Stimulated activated CD8-positive, alpha-beta memory T cell treated with anti-CD3 and anti-CD28 coated beads, Interleukin-4, amount 100 ng/mL, for 48 hours (primary cell): ENCODE measurements at regions not wholly inside any gene's neighbourhood (a gene's known extent, or its start where the extent isn't known, plus 50 kb on each side); places are given as distances from the start of the nearest gene placed in this dataset.

Experiments
- DNase-seq: peaks from one replicate; pipeline ENCODE4 v3.0.0-alpha.2; 2020

DNA sequence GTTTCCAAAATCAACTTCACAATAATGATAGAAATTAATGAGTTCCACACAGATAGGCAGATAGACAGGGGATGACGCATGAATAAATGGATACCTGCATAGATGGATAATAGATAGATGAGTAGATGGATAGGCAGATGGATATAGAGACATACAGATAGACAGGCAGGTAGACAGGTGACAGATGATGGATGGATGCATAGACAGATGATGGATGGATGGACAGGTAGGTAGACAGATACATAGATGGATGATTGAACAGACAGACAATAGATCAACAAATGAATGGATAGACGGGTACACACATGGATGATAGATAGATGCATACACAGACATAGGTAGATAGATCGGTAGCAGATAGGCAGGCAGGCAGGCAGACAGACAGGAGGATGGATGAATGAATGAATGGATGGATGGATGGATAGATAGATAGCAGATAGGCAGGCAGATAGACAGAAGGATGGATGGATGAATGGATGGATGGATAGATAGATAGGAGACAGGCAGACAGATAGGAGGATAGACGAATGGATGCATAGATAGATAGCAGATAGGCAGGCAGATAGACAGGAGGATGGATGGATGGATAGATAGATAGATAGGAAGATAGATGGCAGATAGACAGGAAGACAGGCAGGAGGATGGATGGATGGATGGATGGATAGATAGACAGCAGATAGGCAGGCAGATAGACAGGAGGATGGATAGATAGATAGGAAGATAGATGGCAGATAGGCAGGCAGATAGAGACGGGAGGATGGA lies 142.5 kb downstream of the RBFOX3 start:
- no peak for DNase-seq

- no peak for DNase-seq
Measured at GRCh38 chr17:79466562-79467350, 144.1 kb downstream of the RBFOX3 start.

GRCh38 chr17:79465681-79466025 lies 145.2 kb downstream of the RBFOX3 start:
- no peak for DNase-seq

- DNase-seq: no peak
Measured at GRCh38 chr17:79465011-79465680, 145.7 kb downstream of the RBFOX3 start.

GRCh38 chr17:79464318-79465010 lies 146.4 kb downstream of the RBFOX3 start:
- no peak for DNase-seq

DNA sequence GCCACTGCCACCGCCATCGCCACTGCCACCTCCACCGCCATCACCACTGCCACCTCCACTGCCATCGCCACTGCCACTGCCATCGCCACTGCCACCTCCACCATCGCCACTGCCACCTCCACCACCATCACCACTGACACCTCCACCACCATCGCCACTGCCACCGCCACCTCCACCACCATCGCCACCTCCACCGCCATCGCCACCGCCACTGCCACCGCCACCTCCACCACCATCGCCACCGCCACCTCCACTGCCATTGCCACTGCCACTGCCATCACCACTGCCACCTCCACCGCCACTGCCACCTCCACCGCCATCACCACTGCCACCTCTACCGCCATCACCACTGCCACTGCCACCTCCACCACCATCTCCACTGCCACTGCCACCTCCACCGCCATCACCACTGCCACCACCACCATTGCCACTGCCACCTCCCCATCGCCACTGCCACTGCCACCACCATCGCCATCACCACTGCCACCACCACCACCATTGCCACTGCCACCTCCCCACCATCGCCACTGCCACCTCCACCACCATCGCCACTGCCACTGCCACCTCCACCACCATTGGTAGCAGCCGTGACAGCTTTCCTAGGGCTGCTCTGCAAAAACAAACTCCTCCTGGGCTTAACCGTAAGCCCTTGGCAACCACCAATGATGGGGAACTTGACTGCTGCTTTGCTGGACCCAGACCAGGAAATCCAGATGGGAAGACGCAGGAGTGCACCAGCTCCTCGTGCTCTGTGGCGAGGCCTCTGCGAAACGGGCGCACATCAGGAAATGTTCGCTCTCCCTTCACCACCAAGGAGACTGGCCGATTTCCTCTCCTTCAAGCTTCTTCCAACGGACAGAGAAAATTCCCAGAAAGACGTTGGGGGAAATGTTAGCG lies 147.2 kb downstream of the RBFOX3 start:
- DNase-seq: no peak

- no peak for DNase-seq
Measured at GRCh38 chr17:79461041-79461440, 149.8 kb downstream of the RBFOX3 start.

DNA sequence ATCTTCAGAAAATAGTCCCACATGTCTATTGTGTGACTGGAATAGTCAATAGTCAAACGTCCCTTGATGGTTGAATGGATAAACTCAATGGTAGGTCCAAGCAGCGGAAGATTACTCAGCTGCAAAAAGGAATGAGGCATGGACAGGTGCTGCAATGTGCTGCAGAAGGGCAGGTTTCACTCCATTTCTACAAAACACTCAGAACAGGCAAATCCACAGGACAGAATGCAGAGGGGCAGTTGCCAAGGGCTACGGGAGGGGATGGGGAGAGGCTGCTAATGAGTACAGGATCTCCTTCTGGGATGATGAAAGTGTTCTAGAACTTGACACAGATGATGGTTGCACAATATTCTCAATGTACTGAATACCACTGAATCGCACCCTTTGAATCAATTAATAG lies 151.0 kb downstream of the RBFOX3 start:
- DNase-seq: no peak

GRCh38 chr17:79459003-79459655 lies 151.7 kb downstream of the RBFOX3 start:
- no peak for DNase-seq

GRCh38 chr17:79458356-79458755 lies 152.5 kb downstream of the RBFOX3 start:
- DNase-seq: no peak

DNA sequence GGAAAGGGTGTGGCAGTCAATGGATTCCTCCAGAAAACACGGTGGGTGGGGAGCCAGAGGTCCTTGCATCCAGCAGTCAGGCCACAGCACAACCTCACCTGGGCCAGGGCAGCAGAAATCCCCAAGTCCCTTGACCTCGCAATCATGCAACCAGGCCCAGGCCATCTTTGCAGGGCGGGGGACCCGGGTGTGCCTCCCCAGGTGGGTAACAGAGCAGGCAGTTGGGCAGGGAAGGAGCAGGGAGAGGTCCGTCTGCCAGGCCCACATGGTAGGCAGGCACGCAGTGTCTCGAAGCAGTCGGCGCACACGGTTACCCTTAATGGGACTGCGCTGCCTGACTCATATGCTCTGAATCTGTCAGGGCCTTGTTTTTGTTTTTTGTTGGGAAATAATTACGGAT lies 153.0 kb downstream of the RBFOX3 start:
- DNase-seq: no peak

GRCh38 chr17:79457376-79457775 lies 153.5 kb downstream of the RBFOX3 start:
- DNase-seq: no peak

DNA sequence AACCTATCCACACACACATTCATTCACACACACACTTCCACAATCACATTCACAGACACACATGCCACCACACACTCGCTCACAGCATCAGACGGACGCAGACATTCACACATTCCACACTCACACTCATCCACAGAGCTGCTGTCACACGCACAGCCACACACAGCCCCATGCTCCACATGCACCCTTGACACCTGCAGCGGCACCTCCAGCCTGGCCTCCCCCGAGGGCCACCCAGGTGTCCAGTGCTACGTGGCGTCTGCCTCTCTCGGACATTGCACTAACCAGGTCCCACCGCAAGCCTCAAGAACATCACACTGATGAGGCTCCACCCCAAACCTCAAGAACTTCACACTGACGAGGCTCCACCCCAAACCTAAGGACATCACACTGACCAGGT lies 155.2 kb downstream of the RBFOX3 start:
- no peak for DNase-seq

DNA sequence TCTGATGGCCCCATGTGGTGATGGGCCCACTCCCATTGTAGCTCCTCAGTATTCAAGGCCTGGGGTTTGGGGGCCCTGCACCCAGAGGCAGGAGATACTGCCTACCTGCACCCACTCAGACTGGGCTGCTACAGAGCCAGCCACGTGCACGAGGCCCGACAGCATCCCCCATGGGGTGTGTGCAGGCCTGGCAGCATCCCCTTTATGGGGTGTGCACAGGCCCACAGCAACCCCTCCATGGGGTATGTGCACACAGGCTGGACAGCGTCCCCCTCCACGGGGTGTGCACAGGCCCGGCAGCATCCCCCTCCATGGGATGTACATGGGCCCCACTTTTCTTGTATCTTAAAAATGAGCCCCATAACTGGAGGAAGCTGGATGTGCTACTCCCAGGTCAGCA lies 156.0 kb downstream of the RBFOX3 start:
- no peak for DNase-seq

- no peak for DNase-seq
Measured at GRCh38 chr17:79453481-79453880, 157.4 kb downstream of the RBFOX3 start.

DNA sequence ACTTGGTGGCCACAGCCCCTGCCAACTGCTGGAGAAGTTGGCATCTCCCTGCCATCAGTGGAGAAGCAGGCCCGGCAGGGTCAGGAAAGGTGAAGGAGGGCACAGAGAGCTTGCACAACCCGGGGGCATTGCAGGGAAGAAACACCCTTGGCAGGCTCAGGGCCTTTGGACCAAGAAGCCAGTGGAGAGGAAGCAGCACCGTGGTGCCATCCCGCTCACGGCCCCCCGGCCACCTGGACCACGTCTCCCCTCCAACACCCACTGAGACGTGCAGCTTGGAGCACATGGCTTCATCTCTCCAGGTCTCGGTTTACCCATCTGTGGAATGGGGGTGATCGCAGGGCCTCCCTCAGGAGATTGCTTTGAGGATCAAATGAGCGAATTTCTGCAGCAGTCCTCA lies 158.1 kb downstream of the RBFOX3 start:
- DNase-seq: no peak

- no peak for DNase-seq
Measured at GRCh38 chr17:79451167-79451566, 159.7 kb downstream of the RBFOX3 start.

DNA sequence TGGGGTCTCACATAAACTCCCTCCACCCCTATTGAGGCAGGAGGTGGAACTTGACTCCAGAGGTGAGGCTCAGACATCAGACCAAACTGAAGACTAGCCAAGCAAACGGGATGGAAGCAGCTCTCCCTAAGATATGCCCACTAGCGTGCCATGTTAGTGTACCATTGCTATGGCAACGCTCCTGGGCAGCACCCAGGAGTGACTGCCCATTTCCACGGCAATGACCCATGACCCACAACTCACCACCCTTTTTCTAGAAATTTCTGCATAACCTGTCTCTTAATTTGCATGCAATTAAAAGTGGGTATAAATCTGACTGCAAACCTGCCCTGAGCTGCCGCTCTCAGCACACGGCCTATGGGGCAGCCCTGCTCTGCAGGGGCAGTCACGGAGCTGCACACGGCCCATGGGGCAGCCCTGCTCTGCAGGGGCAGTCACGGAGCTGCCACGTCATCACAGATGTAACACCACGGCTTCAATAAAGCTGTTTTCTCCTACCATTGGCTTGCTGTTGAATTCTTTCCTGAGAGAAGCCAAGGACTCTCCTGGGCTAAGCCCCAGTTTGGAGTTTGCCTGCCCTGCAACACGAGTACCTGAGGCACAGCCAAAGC lies 164.3 kb downstream of the RBFOX3 start:
- no peak for DNase-seq

GRCh38 chr17:79444198-79444597 lies 166.7 kb downstream of the RBFOX3 start:
- no peak for DNase-seq

- DNase-seq: no peak
Measured at GRCh38 chr17:79443026-79443425, 167.8 kb downstream of the RBFOX3 start.
